GM10266 (cell line): ENCODE measurements at regions not wholly inside any gene's neighbourhood (a gene's known extent, or its start where the extent isn't known, plus 50 kb on each side); places are given as distances from the start of the nearest gene placed in this dataset.

Experiments
- DNase-seq: peaks from one replicate; pipeline ENCODE4 v3.0.0; 2012; ENCODE audit errors: extremely low spot score
- CTCF ChIP-seq: IDR thresholded peaks from 2 replicates; pipeline ENCODE4 v1.5.1; 2012; ENCODE audit warnings: mild to moderate bottlenecking, low read depth; ENCODE audit not compliant: control insufficient read depth, insufficient read depth; ENCODE audit errors: missing control alignments

- no peak for DNase-seq
Measured at GRCh38 chr11:59302991-59303390, 55.7 kb upstream of the OR5AN1 start.

GRCh38 chr11:59295435-59295834, 63.3 kb upstream of the OR5AN1 start:
- DNase-seq: no peak
- no peak for TF ChIP-seq CTCF

More at GRCh38 chr11:59302991-59303390, 55.7 kb upstream of the OR5AN1 start:
- no peak for TF ChIP-seq CTCF

GRCh38 chr11:59292611-59293010, 66.1 kb upstream of the OR5AN1 start:
- no peak for TF ChIP-seq CTCF
- DNase-seq: no peak

GRCh38 chr11:59291228-59291627, 67.5 kb upstream of the OR5AN1 start:
- no peak for DNase-seq
- TF ChIP-seq CTCF: no peak

GRCh38 chr11:59289356-59290181, 69.1 kb upstream of the OR5AN1 start:
- TF ChIP-seq CTCF: no peak
- no peak for DNase-seq

- no peak for TF ChIP-seq CTCF
- no peak for DNase-seq
Measured at GRCh38 chr11:59285716-59286260, 72.9 kb upstream of the OR5AN1 start.

GRCh38 chr11:59284773-59285129, 72.0 kb upstream of the MPEG1 start:
- no peak for TF ChIP-seq CTCF
- DNase-seq: no peak
